IMR-90 (cell line): ENCODE measurements at regions not wholly inside any gene's neighbourhood (a gene's known extent, or its start where the extent isn't known, plus 50 kb on each side); places are given as distances from the start of the nearest gene placed in this dataset.

Experiments
- ATAC-seq: fragments of 200-7000 bp; cut with Tn5 transposase; 2 replicates; pipeline ENCODE4 v1.9.1; 2020; ENCODE audit warnings: low read depth, mild to moderate bottlenecking, moderate library complexity
- BruUV-seq: library from RNA; stranded (reverse); fragments of 400-500 nt; replicated peaks from 2 replicates; lab custom pipeline; 2021; lab: Mats Ljungman, UMichigan
- CTCF ChIA-PET: fragments of 300-600 bp; formaldehyde crosslinking; extraction: SDS; loops from one replicate; lab custom pipeline; 2021; ENCODE audit warnings: antibody characterized with exemption; lab: Yijun Ruan, JAX
- POLR2A ChIA-PET: fragments of 300-600 bp; sonication (Branson Sonifier 250); formaldehyde crosslinking; loops from one replicate; lab custom pipeline; 2022; ENCODE audit warnings: antibody characterized with exemption; ENCODE audit not compliant: unreplicated experiment; lab: Charles Lee
- DNase-seq: peaks from one replicate; pipeline ENCODE4 v3.0.0; 2013
- H2AFZ ChIP-seq: replicated peaks from 2 replicates; pipeline ENCODE3; 2013; ENCODE audit warnings: low read length, mild to moderate bottlenecking; ENCODE audit not compliant: poor library complexity
- H2AK5ac ChIP-seq: 2 replicates; pipeline ENCODE4 v1.6.1; 2013; ENCODE audit warnings: low read depth, low read length, inconsistent platforms
- H2AK9ac ChIP-seq: replicated peaks from 2 replicates; pipeline ENCODE3; 2013; ENCODE audit warnings: mild to moderate bottlenecking, low read depth, low read length, moderate library complexity; ENCODE audit not compliant: poor library complexity
- H2BK120ac ChIP-seq: 2 replicates; pipeline ENCODE4 v1.6.1; 2013; ENCODE audit warnings: low read depth, low read length, inconsistent platforms
- H2BK15ac ChIP-seq: 3 replicates; pipeline ENCODE4 v1.6.1; 2013; ENCODE audit warnings: low read depth, low read length, inconsistent platforms
- H2BK20ac ChIP-seq: 2 replicates; pipeline ENCODE4 v1.6.1; 2013; ENCODE audit warnings: low read depth, mild to moderate bottlenecking, inconsistent platforms, low read length, moderate library complexity
- H2BK5ac ChIP-seq: 2 replicates; pipeline ENCODE4 v1.6.1; 2013; ENCODE audit warnings: mild to moderate bottlenecking, low read depth, low read length, inconsistent platforms; ENCODE audit not compliant: poor library complexity, severe bottlenecking
- H3K14ac ChIP-seq: replicated peaks from 2 replicates; pipeline ENCODE4 v1.6.1; 2013; ENCODE audit warnings: low read depth, low read length, inconsistent platforms
- H3K18ac ChIP-seq: 2 replicates; pipeline ENCODE4 v1.6.1; 2013; ENCODE audit warnings: low read depth, low read length, control low read depth
- H3K23ac ChIP-seq: 2 replicates; pipeline ENCODE4 v1.6.1; 2013; ENCODE audit warnings: low read depth, low read length, inconsistent platforms
- H3K27ac ChIP-seq: 2 replicates; pipeline ENCODE4 v1.5.1; 2013; ENCODE audit warnings: mild to moderate bottlenecking, control low read depth, low read length; ENCODE audit not compliant: insufficient read depth
- H3K27me3 ChIP-seq: 2 replicates; pipeline ENCODE4 v1.6.1; 2013; ENCODE audit warnings: low read length; ENCODE audit not compliant: control insufficient read depth, insufficient read depth
- H3K36me3 ChIP-seq: 2 replicates; pipeline ENCODE4 v1.6.1; 2013; ENCODE audit warnings: low read length, mixed read lengths; ENCODE audit not compliant: control insufficient read depth, insufficient read depth
- H3K4ac ChIP-seq: 2 replicates; pipeline ENCODE4 v1.6.1; 2013; ENCODE audit warnings: low read depth, low read length, inconsistent platforms
- H3K4me1 ChIP-seq: 2 replicates; pipeline ENCODE4 v1.6.1; 2013; ENCODE audit warnings: low read length, mixed read lengths; ENCODE audit not compliant: control insufficient read depth, insufficient read depth
- H3K4me2 ChIP-seq: 2 replicates; pipeline ENCODE4 v1.6.1; 2013; ENCODE audit warnings: low read depth, mild to moderate bottlenecking, control low read depth, low read length, moderate library complexity
- H3K4me3 ChIP-seq: 2 replicates; pipeline ENCODE4 v1.5.1; 2013; ENCODE audit warnings: low read depth, mild to moderate bottlenecking, control low read depth, low read length, moderate library complexity; ENCODE audit not compliant: insufficient read depth
- H3K56ac ChIP-seq: 2 replicates; pipeline ENCODE4 v1.6.1; 2013; ENCODE audit warnings: low read length, inconsistent platforms; ENCODE audit not compliant: insufficient read depth; ENCODE audit errors: extremely low read depth
- H3K79me1 ChIP-seq, 2 experiments: 2 replicates each; pipeline ENCODE4 v1.6.1; 2013; ENCODE audit warnings: low read length in 2 of 2, inconsistent platforms in 1 of 2, low read depth in 1 of 2
- H3K9ac ChIP-seq: 2 replicates; pipeline ENCODE4 v1.6.1; 2013; ENCODE audit warnings: low read depth, low read length, control low read depth
- H3K9me1 ChIP-seq: 2 replicates; pipeline ENCODE4 v1.6.1; 2013; ENCODE audit warnings: low read length, inconsistent platforms; ENCODE audit not compliant: insufficient read depth
- H3K9me3 ChIP-seq: 2 replicates; pipeline ENCODE4 v1.6.1; 2013; ENCODE audit warnings: low read length; ENCODE audit not compliant: control insufficient read depth, insufficient read depth
- H4K20me1 ChIP-seq: 2 replicates; pipeline ENCODE4 v1.6.1; 2013; ENCODE audit warnings: low read length, inconsistent platforms; ENCODE audit not compliant: insufficient read depth
- H4K5ac ChIP-seq: 2 replicates; pipeline ENCODE4 v1.6.1; 2013; ENCODE audit warnings: mild to moderate bottlenecking, low read depth, low read length, control low read depth
- H4K8ac ChIP-seq, 2 experiments: 2 replicates each; pipeline ENCODE4 v1.6.1; 2013; ENCODE audit warnings: low read depth in 2 of 2, low read length in 2 of 2, control low read depth in 1 of 2, inconsistent platforms in 1 of 2
- H4K91ac ChIP-seq: 2 replicates; pipeline ENCODE4 v1.6.1; 2013; ENCODE audit warnings: low read depth, low read length, inconsistent platforms; ENCODE audit not compliant: insufficient read depth
- CEBPB ChIP-seq: IDR thresholded peaks from 2 replicates; pipeline ENCODE4 v1.6.1; 2012; ENCODE audit warnings: low read depth, low read length, improper control_type of control experiment
- CHD1 ChIP-seq: IDR thresholded peaks from 2 replicates; pipeline ENCODE4 v1.6.1; 2012; ENCODE audit warnings: low read depth, low read length, improper control_type of control experiment
- ELK1 ChIP-seq: fragments of 150-350 bp; IDR thresholded peaks from 2 replicates; pipeline ENCODE4 v1.6.1; 2016; ENCODE audit warnings: low read depth, mild to moderate bottlenecking, low read length, moderate library complexity, borderline replicate concordance
- MXI1 ChIP-seq: IDR thresholded peaks from 2 replicates; pipeline ENCODE4 v1.6.1; 2012; ENCODE audit warnings: low read depth, mild to moderate bottlenecking, low read length, moderate library complexity, borderline replicate concordance
- RAD21 ChIP-seq: IDR thresholded peaks from 2 replicates; pipeline ENCODE4 v1.6.1; 2012; ENCODE audit warnings: low read length, improper control_type of control experiment
- RFX5 ChIP-seq: IDR thresholded peaks from 2 replicates; pipeline ENCODE4 v1.8.0; 2012; ENCODE audit warnings: low read depth, mild to moderate bottlenecking, low read length, moderate library complexity
- SMC3 ChIP-seq: fragments of 150-350 bp; IDR thresholded peaks from 2 replicates; pipeline ENCODE4 v1.6.1; 2016; ENCODE audit warnings: low read depth, mild to moderate bottlenecking, antibody characterized with exemption, low read length, moderate library complexity
- WGBS, 2 experiments: methylation state at CpG; one replicate each; pipeline versions ENCODE4 v1.1.5 to v1.1.7; 2013; ENCODE audit warnings: missing lambda C conversion rate in 2 of 2; ENCODE audit not compliant: insufficient read length in 1 of 2; ENCODE audit errors: extremely low coverage in 2 of 2; 5-methylcytosine and 5-hydroxymethylcytosine counted together
- dilution Hi-C: fragments of 300-500 bp; cut with HindIII; formaldehyde crosslinking; loops from one replicate; pipeline ENCODE4 v1.14.3; 2018; ENCODE audit warnings: low sequenced_read_pairs; ENCODE audit not compliant: unreplicated experiment
- in situ Hi-C: fragments of 300-500 bp; cut with MboI; formaldehyde crosslinking; loops from 3 replicates; pipeline ENCODE4 v1.14.3; 2019; ENCODE audit warnings: low sequenced_read_pairs, inconsistent platforms, mixed read lengths
- intact Hi-C: fragments of 100-400 bp; cut with micrococcal nuclease; formaldehyde crosslinking; loops from 2 replicates; pipeline ENCODE4 v1.10.0; 2022

- Histone ChIP-seq H3K14ac (no peak overlapping the region), H2BK5ac (no peak overlapping the region), H3K9ac (no peak overlapping the region), H4K91ac (no peak overlapping the region), H4K20me1 (no peaks in the 10 kb centered on the region), H2BK120ac (no peak overlapping the region), H4K5ac (no peak overlapping the region), H3K4me2 (no peak overlapping the region), H3K18ac (no peak overlapping the region), H2AK9ac (no peak overlapping the region), H2BK20ac (no peak overlapping the region), H3K4me3 (no peak overlapping the region), H3K79me1 (no peaks in the 10 kb centered on the region), H2AK5ac (no peak overlapping the region), H4K8ac (no peak overlapping the region), H3K4me1 (no peaks in the 10 kb centered on the region), H3K9me3 (peaks cover 3% of the 10 kb centered on the region), H3K23ac (no peak overlapping the region), H3K27me3 (no peaks in the 10 kb centered on the region), H2AFZ (no peak overlapping the region), H3K36me3 (no peaks in the 10 kb centered on the region), H3K56ac (no peak overlapping the region), H3K27ac (no peak overlapping the region), H3K4ac (no peak overlapping the region), H2BK15ac (no peak overlapping the region), H3K9me1 (no peaks in the 10 kb centered on the region)
- intact Hi-C loops: no loop called here
- ChIA-PET POLR2A (no interaction called here), CTCF (interaction anchor here (0.6 kb wide), 1 partner anchor 10 kb away, joined by 3 read pairs; no protein-coding TSS in a partner anchor)
- no peak for DNase-seq
- no peak for TF ChIP-seq CHD1
- TF ChIP-seq ELK1: no peak
- TF ChIP-seq SMC3: no peak
- no peak for TF ChIP-seq RFX5
- no peak for TF ChIP-seq RAD21
- no peak for TF ChIP-seq MXI1
- no peak for TF ChIP-seq CEBPB
- dilution Hi-C loops: no loop called here
- no TSS peak for BruUV-seq
- no CpG with 5 or more reads among the region's 8 CpGs for WGBS, 2 experiments
- in situ Hi-C loops: no loop called here
- no peak for ATAC-seq
Observed at GRCh38 chr18:72140007-72140406, 404.1 kb downstream of the CBLN2 start.
